ENCODE measurements at regions not wholly inside any gene's neighbourhood (a gene's known extent, or its start where the extent isn't known, plus 50 kb on each side); places are given as distances from the start of the nearest gene placed in this dataset.

GRCh38 chr19:28170066-28170465, 1042.9 kb downstream of the UQCRFS1 start (continued):
- no peak for TF ChIP-seq CUX1 (IDR thresholded peaks at IDR 0.05; ENCODE audit: insufficient replicate concordance, low read depth, low read length)
- no peak for TF ChIP-seq MYB (IDR thresholded peaks at IDR 0.05; ENCODE audit: borderline replicate concordance, low read depth, low read length)
- no peak for TF ChIP-seq HCFC1 (IDR thresholded peaks at IDR 0.05; ENCODE audit: low read length)

GRCh38 chr19:28169168-28169887, 1043.6 kb downstream of the UQCRFS1 start:
- FAIRE-seq: no peak
- ChIA-PET RAD21 (ENCODE audit: unreplicated experiment) (interaction anchor here (0.8 to 2.3 kb wide), 3 partner anchors 18 to 67 kb away, joined by 3 to 7 read pairs (median 3); no protein-coding TSS in a partner anchor), SMC1A (ENCODE audit: uncharacterized antibody, unreplicated experiment) (interaction anchor here (1.1 to 2.7 kb wide), 5 partner anchors 11 to 56 kb away, joined by 3 to 10 read pairs (median 7); no protein-coding TSS in a partner anchor), CTCF (interaction anchor here (1.5 kb wide), 1 partner anchor 156 kb away, joined by 3 read pairs; no protein-coding TSS in a partner anchor), POLR2A (no interaction called here)
- Histone ChIP-seq H3K4me1 (ENCODE audit: control insufficient read depth, insufficient read depth, low read length) (no peaks in the 10 kb centered on the region), H3K36me3 (ENCODE audit: control insufficient read depth in 2 of 2, insufficient read depth in 2 of 2, low read length in 1 of 2) (no peaks in the 10 kb centered on the region), H3K27me3 (replicated peaks in 1 of 2; ENCODE audit: control insufficient read depth in 2 of 2, insufficient read depth in 2 of 2, low read length in 1 of 2) (no peaks in the 10 kb centered on the region), H3K4me3 (no peak overlapping the region), H3K4me2 (ENCODE audit: control insufficient read depth, insufficient read depth) (no peak overlapping the region), H3K9ac (ENCODE audit: control insufficient read depth, insufficient read depth, low read length) (no peak overlapping the region), H4K20me1 (ENCODE audit: control insufficient read depth, insufficient read depth) (no peaks in the 10 kb centered on the region), H3K9me3 (replicated peaks; ENCODE audit: control insufficient read depth, insufficient read depth, low read length) (no peaks in the 10 kb centered on the region; the same call in 2 of the 3 replicates), H3K27ac (ENCODE audit: control insufficient read depth, insufficient read depth) (no peak overlapping the region), H3K79me2 (ENCODE audit: control insufficient read depth, insufficient read depth, low read length) (no peaks in the 10 kb centered on the region), H2AFZ (ENCODE audit: control insufficient read depth, low read depth, low read length) (no peak overlapping the region)
- ATAC-seq: no peak
- intact Hi-C loops (cut with micrococcal nuclease; ENCODE audit: unreplicated experiment) (no loop called here), in situ Hi-C loops (cut with MboI) (no loop called here)
- 0% methylated on average over 5 of the region's 5 CpGs for WGBS (ENCODE audit: insufficient coverage, insufficient replicate concordance, low lambda C conversion rate, missing lambda C conversion rate)
- DNase-seq (ENCODE audit: low read depth, low spot score): no peak
- BruUV-seq (replicated peaks): no TSS peak
- TF ChIP-seq SREBF2 (IDR thresholded peaks at IDR 0.05; ENCODE audit: low read length): no peak
- TF ChIP-seq EP300 (IDR thresholded peaks at IDR 0.05; ENCODE audit: borderline replicate concordance in 1 of 2, control insufficient read depth in 1 of 2, low read depth in 2 of 2, low read length in 2 of 2): no peak
- no peak for TF ChIP-seq NKRF (conservative IDR thresholded peaks at IDR 0.05)
- TF ChIP-seq JUNB (IDR thresholded peaks at IDR 0.05): no peak
- TF ChIP-seq ZNF687 (IDR thresholded peaks at IDR 0.05): no peak
